Stomach (tissue), 4 donors: ENCODE measurements at regions not wholly inside any gene's neighbourhood (a gene's known extent, or its start where the extent isn't known, plus 50 kb on each side); places are given as distances from the start of the nearest gene placed in this dataset.

Source experiments
- CTCF ChIP-seq, 7 experiments: fragments of 450-650 bp in 4 of 7; fragments of 200-600 bp in 3 of 7; sonication (generic) in 3 of 7; IDR thresholded peaks; one replicate each; pipeline ENCODE4 v1.5.1; 2016 to 2019; ENCODE audit warnings: antibody characterized with exemption in 7 of 7, control low read depth in 2 of 7, mild to moderate bottlenecking in 1 of 7
- POLR2A ChIP-seq, 4 donors: fragments of 450-650 bp; IDR thresholded peaks; one replicate each; pipeline ENCODE4 v1.6.1; 2016; ENCODE audit warnings: antibody characterized with exemption in 4 of 4, control low read depth in 2 of 4, mild to moderate bottlenecking in 1 of 4, moderate library complexity in 1 of 4
- POLR2AphosphoS5 ChIP-seq, 3 donors: sonication (generic); formaldehyde crosslinking; IDR thresholded peaks; one replicate each; pipeline ENCODE4 v1.6.1; 2016; ENCODE audit warnings: antibody characterized with exemption in 3 of 3

GRCh38 chrX:4179031-4179430, 465.6 kb upstream of the PRKX start:
- TF ChIP-seq CTCF (IDR thresholded peaks at IDR 0.05) (no peak), POLR2A (IDR thresholded peaks at IDR 0.05) (no peak), POLR2AphosphoS5 (IDR thresholded peaks at IDR 0.05) (no peak)
